ENCODE measurements at regions not wholly inside any gene's neighbourhood (a gene's known extent, or its start where the extent isn't known, plus 50 kb on each side); places are given as distances from the start of the nearest gene placed in this dataset.

GRCh38 chr11:80846442-80846841, 1405.6 kb upstream of the TENM4 start:
- intact Hi-C loops (cut with micrococcal nuclease), result no loop called here
- no peak overlapping the region for H3K4me3 ChIP-seq (ENCODE audit: low read length in 2 of 2)
- Mint-ChIP-seq H3K4me1 (no peaks in the 10 kb centered on the region), H3K27me3 (no peaks in the 10 kb centered on the region), H3K9me3 (peaks cover 5 to 24% (median 12%) of the 10 kb centered on the region in 8 donors), H3K4me3 (no peak overlapping the region), H3K27ac (no peak overlapping the region), H3K36me3 (no peaks in the 10 kb centered on the region)
- H3K36me3 ChIP-seq (ENCODE audit: insufficient read depth, low read length), result no peaks in the 10 kb centered on the region
- no peak overlapping the region for H3K27ac ChIP-seq (ENCODE audit: low read depth, low read length)
- H3K4me1 ChIP-seq (ENCODE audit: insufficient read depth, low read length), result no peaks in the 10 kb centered on the region
- no peaks in the 10 kb centered on the region for H3K27me3 ChIP-seq (ENCODE audit: insufficient read depth, low read length)
- H3K9me3 ChIP-seq (ENCODE audit: control insufficient read depth in 1 of 2, low read length in 2 of 2), result no peaks in the 10 kb centered on the region
- ChIA-PET POLR2A (ENCODE audit: partially characterized antibody) (no interaction called here), CTCF (ENCODE audit: partially characterized antibody) (interaction anchor here (1.2 kb wide), 1 partner anchor 9 kb away, joined by 4 read pairs; no protein-coding TSS in a partner anchor)
- no peak for DNase-seq

GRCh38 chr11:80844110-80844819, 1403.4 kb upstream of the TENM4 start:
- Mint-ChIP-seq H3K9me3 (peaks cover 5 to 20% (median 10%) of the 10 kb centered on the region in 8 donors), H3K36me3 (no peaks in the 10 kb centered on the region), H3K4me3 (no peak overlapping the region), H3K27me3 (no peaks in the 10 kb centered on the region), H3K4me1 (no peaks in the 10 kb centered on the region), H3K27ac (no peak overlapping the region)
- intact Hi-C loops (cut with micrococcal nuclease), result no loop called here
- no peaks in the 10 kb centered on the region for H3K27me3 ChIP-seq (ENCODE audit: insufficient read depth, low read length)
- no peaks in the 10 kb centered on the region for H3K36me3 ChIP-seq (ENCODE audit: insufficient read depth, low read length)
- CTCF ChIA-PET (ENCODE audit: partially characterized antibody), result no interaction called here
- no peaks in the 10 kb centered on the region for H3K4me1 ChIP-seq (ENCODE audit: insufficient read depth, low read length)
- H3K9me3 ChIP-seq (ENCODE audit: control insufficient read depth in 1 of 2, low read length in 2 of 2), result no peaks in the 10 kb centered on the region
- DNase-seq, result no peak
- POLR2A ChIA-PET (ENCODE audit: partially characterized antibody), result no interaction called here
- no peak overlapping the region for H3K4me3 ChIP-seq (ENCODE audit: low read length in 2 of 2)
- no peak overlapping the region for H3K27ac ChIP-seq (ENCODE audit: low read depth, low read length)

- H3K9me3 ChIP-seq (ENCODE audit: control insufficient read depth in 1 of 2, low read length in 2 of 2), result no peaks in the 10 kb centered on the region
- H3K27me3 ChIP-seq (ENCODE audit: insufficient read depth, low read length), result no peaks in the 10 kb centered on the region
- H3K27me3 Mint-ChIP-seq, result no peaks in the 10 kb centered on the region
- H3K36me3 Mint-ChIP-seq, result no peaks in the 10 kb centered on the region
- peaks cover 2 to 16% (median 7%) of the 10 kb centered on the region in 8 donors for H3K9me3 Mint-ChIP-seq
- DNase-seq, result no peak
- H3K27ac ChIP-seq (ENCODE audit: low read depth, low read length), result no peak overlapping the region
- H3K36me3 ChIP-seq (ENCODE audit: insufficient read depth, low read length), result no peaks in the 10 kb centered on the region
- CTCF ChIA-PET (ENCODE audit: partially characterized antibody), result no interaction called here
- intact Hi-C loops (cut with micrococcal nuclease), result no loop called here
- no peak overlapping the region for H3K4me3 Mint-ChIP-seq
- POLR2A ChIA-PET (ENCODE audit: partially characterized antibody), result no interaction called here
- no peaks in the 10 kb centered on the region for H3K4me1 ChIP-seq (ENCODE audit: insufficient read depth, low read length)
- no peak overlapping the region for H3K27ac Mint-ChIP-seq
- no peak overlapping the region for H3K4me3 ChIP-seq (ENCODE audit: low read length in 2 of 2)
- H3K4me1 Mint-ChIP-seq, result no peaks in the 10 kb centered on the region
These were observed 1402.6 kb upstream of the TENM4 start for GRCh38 chr11:80843266-80843974.

GRCh38 chr11:80842246-80842645, 1401.4 kb upstream of the TENM4 start:
- H3K4me3 Mint-ChIP-seq, result no peak overlapping the region
- no peaks in the 10 kb centered on the region for H3K4me1 Mint-ChIP-seq
- Histone ChIP-seq H3K27me3 (ENCODE audit: insufficient read depth, low read length) (no peaks in the 10 kb centered on the region), H3K36me3 (ENCODE audit: insufficient read depth, low read length) (no peaks in the 10 kb centered on the region), H3K4me1 (ENCODE audit: insufficient read depth, low read length) (no peaks in the 10 kb centered on the region), H3K4me3 (ENCODE audit: low read length in 2 of 2) (no peak overlapping the region), H3K9me3 (ENCODE audit: control insufficient read depth in 1 of 2, low read length in 2 of 2) (no peaks in the 10 kb centered on the region), H3K27ac (ENCODE audit: low read depth, low read length) (no peak overlapping the region)
- H3K27me3 Mint-ChIP-seq, result no peaks in the 10 kb centered on the region
- peaks cover 2 to 15% (median 8%) of the 10 kb centered on the region in 8 donors for H3K9me3 Mint-ChIP-seq
- no peak for DNase-seq
- no peak overlapping the region for H3K27ac Mint-ChIP-seq
- H3K36me3 Mint-ChIP-seq, result no peaks in the 10 kb centered on the region
- ChIA-PET POLR2A (ENCODE audit: partially characterized antibody) (no interaction called here), CTCF (ENCODE audit: partially characterized antibody) (no interaction called here)
- intact Hi-C loops (cut with micrococcal nuclease), result no loop called here

GRCh38 chr11:80841675-80842074, 1400.8 kb upstream of the TENM4 start:
- intact Hi-C loops (cut with micrococcal nuclease), result no loop called here
- no peaks in the 10 kb centered on the region for H3K27me3 ChIP-seq (ENCODE audit: insufficient read depth, low read length)
- ChIA-PET CTCF (ENCODE audit: partially characterized antibody) (no interaction called here), POLR2A (ENCODE audit: partially characterized antibody) (no interaction called here)
- no peak overlapping the region for H3K27ac ChIP-seq (ENCODE audit: low read depth, low read length)
- Mint-ChIP-seq H3K9me3 (peaks cover 2 to 13% (median 9%) of the 10 kb centered on the region in 8 donors), H3K4me3 (no peak overlapping the region), H3K4me1 (no peaks in the 10 kb centered on the region), H3K27ac (no peak overlapping the region), H3K27me3 (no peaks in the 10 kb centered on the region), H3K36me3 (no peaks in the 10 kb centered on the region)
- no peaks in the 10 kb centered on the region for H3K4me1 ChIP-seq (ENCODE audit: insufficient read depth, low read length)
- no peaks in the 10 kb centered on the region for H3K36me3 ChIP-seq (ENCODE audit: insufficient read depth, low read length)
- no peaks in the 10 kb centered on the region for H3K9me3 ChIP-seq (ENCODE audit: control insufficient read depth in 1 of 2, low read length in 2 of 2)
- no peak for DNase-seq
- H3K4me3 ChIP-seq (ENCODE audit: low read length in 2 of 2), result no peak overlapping the region

GRCh38 chr11:80838153-80838552, 1397.3 kb upstream of the TENM4 start:
- H3K27ac ChIP-seq (ENCODE audit: low read depth, low read length), result no peak overlapping the region
- H3K27me3 ChIP-seq (ENCODE audit: insufficient read depth, low read length), result no peaks in the 10 kb centered on the region
- no peaks in the 10 kb centered on the region for H3K36me3 ChIP-seq (ENCODE audit: insufficient read depth, low read length)
- H3K4me3 ChIP-seq (ENCODE audit: low read length in 2 of 2), result no peak overlapping the region
- H3K4me1 ChIP-seq (ENCODE audit: insufficient read depth, low read length), result no peaks in the 10 kb centered on the region
- H3K4me3 Mint-ChIP-seq, result no peak overlapping the region
- H3K27me3 Mint-ChIP-seq, result no peaks in the 10 kb centered on the region
- no peaks in the 10 kb centered on the region for H3K4me1 Mint-ChIP-seq
- CTCF ChIA-PET (ENCODE audit: partially characterized antibody), result no interaction called here
- no peaks in the 10 kb centered on the region for H3K9me3 ChIP-seq (ENCODE audit: control insufficient read depth in 1 of 2, low read length in 2 of 2)
- no peak overlapping the region for H3K27ac Mint-ChIP-seq
- POLR2A ChIA-PET (ENCODE audit: partially characterized antibody), result no interaction called here
- H3K9me3 Mint-ChIP-seq, result peaks cover 0 to 22% (median 11%) of the 10 kb centered on the region in 8 donors
- intact Hi-C loops (cut with micrococcal nuclease), result no loop called here
- no peak for DNase-seq
- no peaks in the 10 kb centered on the region for H3K36me3 Mint-ChIP-seq

GRCh38 chr11:80837051-80837450, 1396.2 kb upstream of the TENM4 start:
- intact Hi-C loops (cut with micrococcal nuclease), result no loop called here

More at GRCh38 chr11:80837051-80837450, 1396.2 kb upstream of the TENM4 start:
- H3K36me3 Mint-ChIP-seq, result no peaks in the 10 kb centered on the region
- H3K27me3 ChIP-seq (ENCODE audit: insufficient read depth, low read length), result no peaks in the 10 kb centered on the region
- no peaks in the 10 kb centered on the region for H3K4me1 ChIP-seq (ENCODE audit: insufficient read depth, low read length)
- H3K27ac ChIP-seq (ENCODE audit: low read depth, low read length), result no peak overlapping the region
- H3K9me3 Mint-ChIP-seq, result peaks cover 0 to 18% (median 11%) of the 10 kb centered on the region in 8 donors
- CTCF ChIA-PET (ENCODE audit: partially characterized antibody), result no interaction called here
- no peaks in the 10 kb centered on the region for H3K4me1 Mint-ChIP-seq
- no peaks in the 10 kb centered on the region for H3K9me3 ChIP-seq (ENCODE audit: control insufficient read depth in 1 of 2, low read length in 2 of 2)
- DNase-seq, result no peak
- H3K36me3 ChIP-seq (ENCODE audit: insufficient read depth, low read length), result no peaks in the 10 kb centered on the region
- no peaks in the 10 kb centered on the region for H3K27me3 Mint-ChIP-seq
- no peak overlapping the region for H3K4me3 Mint-ChIP-seq
- H3K4me3 ChIP-seq (ENCODE audit: low read length in 2 of 2), result no peak overlapping the region
- POLR2A ChIA-PET (ENCODE audit: partially characterized antibody), result no interaction called here
- H3K27ac Mint-ChIP-seq, result no peak overlapping the region

All from CD4-positive, alpha-beta memory T cell (primary cell).